HG03354 (cell line): ENCODE measurements at regions not wholly inside any gene's neighbourhood (a gene's known extent, or its start where the extent isn't known, plus 50 kb on each side); places are given as distances from the start of the nearest gene placed in this dataset.
"Not testable (repeated sequence)": the region's sequence is repeated elsewhere in the genome, so short reads cannot be mapped to it uniquely, and the experiment has no call there.

ENCODE experiments used
- ATAC-seq: cut with Tn5 transposase; IDR thresholded peaks from one replicate; pipeline ENCODE4 v1.9.1; 2021; ENCODE audit warnings: mild to moderate bottlenecking; ENCODE audit not compliant: unreplicated experiment, poor library complexity, severe bottlenecking

DNA sequence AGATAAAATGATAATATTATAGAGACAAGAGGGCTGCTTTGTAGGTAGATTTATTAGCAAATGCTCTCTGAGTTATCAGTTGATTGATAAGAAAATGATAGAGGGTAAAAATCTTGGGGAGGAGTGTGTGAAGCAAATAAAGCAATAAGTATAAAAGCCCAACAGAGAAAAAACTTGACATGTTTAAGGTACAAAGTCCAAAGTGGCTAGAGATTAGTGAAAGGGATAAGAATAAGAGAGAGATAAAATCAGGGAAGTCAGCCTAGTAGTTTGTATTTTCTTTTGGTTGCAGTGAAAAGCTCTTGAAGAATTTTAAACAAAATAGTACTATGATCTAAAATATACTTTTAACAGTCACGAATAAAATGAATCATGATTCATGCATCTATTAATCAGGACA lies 246.2 kb upstream of the LRIG3 start:
- no peak for ATAC-seq

DNA sequence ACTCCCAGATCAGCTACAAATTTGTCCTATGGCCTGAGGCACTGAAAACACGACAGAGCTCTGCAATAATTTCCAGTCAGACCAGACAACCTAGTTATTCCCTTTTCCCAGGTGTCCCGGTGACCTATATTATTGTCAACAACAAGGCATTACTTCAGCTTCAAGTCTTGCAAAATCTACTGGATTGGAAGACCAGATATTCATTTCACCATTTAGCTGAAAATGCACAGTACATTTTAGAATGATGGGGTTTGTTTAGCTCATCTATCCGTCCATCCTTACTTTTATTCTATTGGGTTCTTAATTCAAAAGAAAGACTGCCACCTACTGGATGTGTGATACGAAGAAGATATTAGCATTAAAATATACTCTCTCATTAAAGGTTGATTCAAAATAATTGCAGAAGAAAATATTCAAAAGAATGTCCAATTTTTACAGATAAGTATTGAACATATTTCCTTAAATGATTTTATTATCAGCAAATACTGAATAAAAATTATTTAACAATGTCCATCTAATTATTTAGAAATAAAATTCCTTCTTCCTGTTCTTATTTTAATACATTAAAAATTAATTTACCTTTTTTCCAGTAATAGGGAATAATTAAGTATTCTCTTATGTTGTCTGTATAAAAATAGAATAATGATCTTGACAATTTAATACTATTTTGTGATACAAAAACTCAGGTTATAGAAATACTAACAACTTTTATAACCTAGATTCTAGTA lies 244.9 kb upstream of the LRIG3 start:
- no peak for ATAC-seq

DNA sequence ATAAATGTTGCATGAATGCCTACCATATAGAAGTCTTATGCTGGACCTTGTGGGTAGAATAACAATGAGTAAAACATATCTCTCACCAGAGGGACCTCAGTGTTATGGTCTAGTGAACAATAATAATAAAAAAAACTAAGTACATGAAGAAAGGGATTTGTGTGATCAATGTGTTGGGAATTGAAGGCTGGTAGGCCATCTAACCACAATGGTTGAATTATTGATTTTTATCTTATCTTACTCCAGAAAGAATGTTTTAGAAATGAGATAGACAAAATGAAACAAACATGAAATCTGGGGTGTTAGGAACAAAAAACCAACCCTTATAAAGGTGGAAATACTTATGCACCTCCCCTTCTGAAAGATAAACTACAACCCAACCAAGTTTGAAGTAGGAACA lies 243.9 kb upstream of the LRIG3 start:
- ATAC-seq = no peak

DNA sequence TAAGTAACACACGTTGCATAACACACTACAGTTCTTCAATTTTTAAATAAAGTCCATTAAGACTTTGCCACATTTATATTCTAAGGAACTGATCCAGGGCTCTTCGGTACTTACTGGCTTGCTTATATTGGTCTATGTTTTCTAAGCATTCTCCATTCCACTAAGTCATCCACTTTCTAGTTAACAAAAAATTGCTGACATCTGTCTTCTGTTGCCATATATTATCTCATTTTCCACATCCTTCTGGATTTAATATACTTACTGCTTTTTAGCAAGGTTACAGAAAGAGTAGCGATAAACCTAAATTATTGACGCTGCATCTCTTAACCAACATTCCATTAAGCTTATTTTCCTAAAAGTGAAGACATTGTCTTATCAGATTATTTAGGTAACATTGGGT lies 238.4 kb upstream of the LRIG3 start:
- ATAC-seq = no peak

DNA sequence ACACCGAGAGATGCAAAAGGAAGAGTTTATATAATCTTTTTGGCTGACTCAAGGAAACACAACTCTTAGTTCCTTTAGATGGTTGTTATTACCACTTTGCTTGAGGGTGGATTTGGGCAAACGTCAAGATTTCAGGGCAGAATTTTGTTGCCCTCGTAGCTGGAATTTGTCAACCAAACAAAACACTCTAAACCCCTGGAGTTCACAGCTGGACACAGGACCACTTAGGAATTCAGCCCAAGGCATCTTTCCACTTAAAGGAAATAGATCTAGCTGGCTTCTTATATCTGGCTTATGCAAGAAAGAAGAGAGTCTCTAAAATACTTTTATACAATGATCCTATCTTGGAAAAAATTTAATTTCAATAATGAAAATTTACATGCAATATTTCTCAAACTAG lies 237.8 kb upstream of the LRIG3 start:
- ATAC-seq = no peak

DNA sequence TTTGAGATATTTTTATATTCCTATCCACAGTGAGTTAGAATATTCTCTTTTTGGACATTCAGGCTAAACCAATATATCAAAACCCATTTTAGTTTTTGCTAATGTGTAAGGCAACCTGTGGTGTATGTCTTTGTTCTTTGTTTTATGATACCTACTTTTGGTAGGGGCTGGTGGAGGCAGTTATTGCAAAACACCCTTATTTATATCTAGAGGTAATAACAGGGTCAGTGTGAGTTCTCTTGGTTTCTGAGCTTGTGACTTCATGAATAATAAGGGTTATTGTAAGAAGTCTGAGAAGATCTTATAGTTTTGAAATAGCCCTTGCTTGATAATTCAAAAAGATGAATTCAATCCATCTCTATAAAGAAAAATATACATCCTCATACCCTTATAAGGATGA lies 235.1 kb upstream of the LRIG3 start:
- no peak for ATAC-seq

DNA sequence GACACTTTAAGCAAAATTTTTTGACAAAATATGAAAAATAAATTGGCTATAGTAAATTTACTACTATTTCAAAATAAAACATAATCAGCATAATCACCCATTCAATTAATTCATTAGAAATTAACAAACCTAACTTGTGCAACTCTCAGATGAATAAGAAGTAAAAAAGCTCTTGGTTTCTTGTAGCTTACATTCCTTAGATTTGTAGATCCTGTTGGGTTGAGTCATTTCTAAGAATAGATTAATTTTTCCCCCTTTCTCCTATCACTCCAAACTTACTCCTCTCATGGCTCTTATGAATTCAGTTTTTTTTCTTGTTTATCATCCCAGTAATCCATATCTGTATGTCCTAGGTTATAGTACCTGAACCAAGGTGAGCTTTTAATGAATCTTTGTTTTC lies 230.9 kb upstream of the LRIG3 start:
- ATAC-seq = no peak

DNA sequence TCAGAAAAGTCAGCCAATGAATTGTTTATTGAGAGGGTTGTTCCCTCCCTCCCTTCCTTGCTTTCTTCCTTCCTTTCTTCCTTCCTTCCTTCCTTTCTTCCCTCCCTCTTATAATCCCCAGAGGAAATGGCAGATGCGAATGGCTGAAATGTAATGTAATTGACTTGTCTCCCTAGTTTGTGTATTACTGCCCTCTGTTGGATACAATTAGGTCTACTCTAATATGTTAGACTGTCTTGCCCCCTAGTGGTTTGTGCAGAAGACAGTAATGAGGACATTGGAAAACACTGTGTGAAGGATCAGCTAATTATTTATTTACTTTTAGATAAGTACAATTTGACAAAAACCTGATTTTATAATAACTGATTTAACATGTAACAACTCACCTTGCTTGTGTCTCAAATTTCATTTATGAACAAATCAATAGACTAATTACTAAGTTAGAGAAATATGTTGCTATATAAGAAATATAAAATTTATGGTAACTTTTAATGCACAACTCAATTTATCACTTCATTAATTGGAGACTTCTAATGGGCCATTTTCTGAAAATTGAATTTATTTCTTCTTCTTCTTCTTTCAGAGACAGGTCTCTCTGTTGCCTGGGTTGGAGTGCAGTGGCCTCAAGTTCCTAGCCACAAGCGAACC lies 229.8 kb upstream of the LRIG3 start:
- peak; percentile 100 for ATAC-seq

DNA sequence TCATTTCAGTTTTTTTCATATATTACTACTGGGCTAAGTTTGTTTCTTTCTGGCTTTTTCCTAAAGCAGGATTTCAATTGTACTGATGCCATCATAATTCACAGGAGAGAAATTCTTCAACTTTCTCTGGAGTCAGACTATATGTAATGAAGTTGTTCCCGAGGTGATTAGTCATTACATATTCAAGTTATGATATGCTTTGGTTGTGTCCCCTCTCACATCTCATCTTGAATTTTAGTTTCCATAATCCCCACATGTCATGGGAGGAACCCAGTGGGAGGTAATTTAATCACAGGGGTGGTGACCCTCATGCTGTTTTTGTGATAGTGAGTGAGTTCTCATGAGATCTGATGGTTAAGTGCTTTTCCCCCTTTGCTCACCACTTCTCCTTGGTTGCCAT lies 227.5 kb upstream of the LRIG3 start:
- ATAC-seq = no peak

DNA sequence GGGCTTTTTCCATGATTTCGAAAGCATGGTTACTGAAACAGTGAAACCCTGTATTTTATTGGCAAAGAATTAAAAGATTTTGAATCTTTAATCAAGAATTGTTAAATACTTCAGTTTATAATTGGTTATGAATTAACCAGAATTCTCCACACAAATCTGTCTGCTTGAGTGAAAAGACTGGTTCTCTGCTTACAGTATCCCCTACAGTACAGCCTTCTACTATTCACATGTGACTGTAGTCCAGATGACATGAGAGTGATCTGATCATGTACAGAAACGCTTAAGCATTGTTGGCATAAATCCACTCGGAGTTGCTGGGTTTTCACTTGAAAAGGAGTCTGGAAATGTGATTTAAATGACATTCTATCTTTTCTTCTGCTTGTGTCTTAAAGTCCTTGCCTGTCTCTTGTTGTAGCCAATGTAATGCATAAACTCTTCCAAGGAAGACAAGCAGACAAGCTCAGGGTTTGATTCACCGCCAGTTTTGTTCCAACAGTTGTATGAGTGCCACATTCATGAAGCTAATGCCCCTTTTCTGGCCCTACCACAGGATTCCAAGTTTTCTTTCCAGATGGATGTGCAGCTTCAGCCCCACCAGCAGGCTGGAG lies 222.0 kb upstream of the LRIG3 start:
- ATAC-seq = no peak

DNA sequence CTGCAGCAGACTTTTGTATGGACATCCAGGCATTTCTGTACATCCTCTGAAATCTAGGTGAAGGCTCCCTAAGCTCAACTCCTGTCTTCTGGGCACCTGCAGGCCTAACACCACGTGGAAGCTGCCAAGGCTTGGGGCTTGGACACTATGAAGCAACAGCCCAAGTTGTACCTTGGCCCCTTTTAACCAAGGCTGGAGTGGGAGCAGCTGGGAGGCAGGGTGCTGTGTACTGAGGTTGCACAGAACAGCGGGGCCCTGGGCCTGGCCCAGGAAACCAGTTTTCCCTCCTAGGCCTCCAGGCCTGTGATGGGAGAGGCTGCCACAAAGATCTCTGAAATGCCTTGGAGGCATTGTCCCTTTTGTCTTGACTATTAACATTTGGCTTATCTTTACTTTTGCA lies 214.4 kb upstream of the LRIG3 start:
- no peak for ATAC-seq

DNA sequence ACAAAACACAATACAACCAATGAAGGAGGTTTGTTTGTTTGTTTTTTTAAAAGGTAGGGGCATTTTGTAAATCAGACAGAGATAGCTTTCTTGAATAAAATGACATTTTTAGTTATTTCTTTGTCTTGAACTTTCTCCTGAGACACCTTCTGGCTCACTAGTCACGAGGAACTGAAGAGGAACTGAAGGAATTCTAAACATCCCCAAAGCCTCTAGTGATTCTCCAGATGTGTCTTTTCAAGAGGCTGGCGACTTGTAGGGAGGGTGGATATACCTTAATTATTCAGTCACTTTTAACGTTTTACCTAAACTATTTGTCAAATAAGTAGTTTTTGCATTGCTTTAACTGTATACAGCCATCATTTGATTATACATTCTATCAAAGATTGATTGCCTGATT lies 211.2 kb upstream of the LRIG3 start:
- no peak for ATAC-seq

DNA sequence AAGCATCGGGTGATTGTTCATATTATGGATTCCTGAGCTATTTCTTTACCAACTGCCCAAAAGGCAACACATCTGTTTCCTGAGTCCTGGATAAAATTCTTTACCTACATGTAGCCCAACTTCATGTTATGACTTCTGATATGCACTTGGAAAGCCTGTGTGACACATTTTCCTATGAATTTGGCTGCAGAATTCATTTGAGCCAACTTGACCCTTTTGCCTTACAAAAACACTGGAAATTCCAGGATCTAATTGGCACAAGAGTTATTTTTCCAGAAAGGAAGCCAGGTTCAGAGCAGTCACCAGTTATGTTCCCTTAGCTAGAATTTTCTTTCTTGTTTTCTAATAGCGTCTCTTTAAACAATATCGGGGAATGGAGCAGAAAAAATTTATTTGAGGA lies 202.5 kb upstream of the LRIG3 start:
- ATAC-seq = no peak

DNA sequence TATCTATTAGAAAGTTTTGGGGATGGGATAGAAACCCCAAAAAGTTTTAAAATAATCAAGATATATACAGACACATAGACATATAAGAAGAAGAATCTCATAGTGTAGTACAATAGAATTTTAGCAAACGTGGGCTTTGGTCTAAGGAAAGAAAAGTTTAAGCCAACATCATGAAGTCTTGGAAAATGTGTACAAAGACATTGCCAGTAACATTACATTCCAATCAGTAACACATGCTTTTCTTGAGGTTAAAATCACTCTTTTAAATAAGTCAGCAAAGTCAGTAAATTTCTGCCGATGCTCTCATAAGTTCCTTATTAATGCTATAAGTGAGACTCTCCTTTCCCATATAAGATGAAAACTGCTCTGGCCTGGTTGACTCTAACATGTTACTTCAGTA lies 201.1 kb upstream of the LRIG3 start:
- ATAC-seq = no peak

DNA sequence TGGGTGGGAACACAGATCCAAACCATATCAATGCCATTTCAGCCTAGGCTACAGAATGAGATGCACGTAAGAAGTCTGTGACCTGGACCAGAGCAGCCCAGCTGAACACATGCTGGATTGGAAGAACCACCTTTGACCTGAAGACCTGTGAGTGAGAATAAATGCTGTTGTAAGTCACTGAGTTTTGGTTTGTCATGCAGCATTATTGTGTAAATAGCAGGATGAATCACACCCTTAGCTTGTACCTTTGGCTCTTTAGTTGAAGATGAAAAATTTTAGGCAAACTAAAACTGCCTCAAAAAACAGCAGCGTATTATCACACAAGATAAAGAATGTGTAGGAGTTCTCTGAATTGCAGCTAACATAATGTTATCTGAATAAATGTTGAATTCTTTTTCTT lies 199.4 kb upstream of the LRIG3 start:
- ATAC-seq = no peak

DNA sequence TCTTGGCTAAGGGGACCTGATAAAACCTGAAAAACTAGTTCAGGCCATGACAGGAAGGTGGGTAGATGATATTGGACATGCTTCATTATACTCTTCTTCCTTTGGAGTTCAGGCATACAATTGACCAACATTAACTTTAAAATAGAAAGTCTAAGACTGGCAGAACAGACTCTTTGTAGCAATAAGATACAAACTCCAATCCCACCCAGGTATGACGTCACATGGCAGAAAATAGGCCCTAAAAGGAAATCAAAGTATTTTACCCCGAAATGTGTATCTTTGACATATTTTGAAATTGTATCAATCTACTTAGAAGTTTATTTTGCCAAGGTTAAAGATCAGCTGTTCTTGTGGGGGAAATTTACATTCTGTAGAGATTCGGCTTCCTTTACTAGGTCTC lies 198.1 kb upstream of the LRIG3 start:
- no peak for ATAC-seq

DNA sequence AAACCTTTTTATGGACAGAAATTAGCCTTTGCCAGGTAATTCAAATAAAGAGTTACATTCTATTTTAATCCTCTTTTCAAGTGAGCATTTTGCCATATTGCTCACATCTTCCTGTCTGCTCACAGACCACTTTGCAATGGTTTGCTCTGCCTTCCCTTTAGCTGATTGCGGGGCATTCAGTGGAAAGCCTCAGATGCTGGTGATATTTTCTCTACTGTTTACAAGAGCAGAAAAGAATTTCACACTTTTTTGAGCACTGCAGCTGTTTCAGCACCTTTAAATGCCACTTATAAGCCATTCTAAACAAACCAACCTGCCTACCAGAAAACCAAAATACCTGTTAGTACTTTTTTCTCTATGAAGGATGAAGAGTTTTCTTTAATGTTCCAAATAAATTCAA lies 195.7 kb upstream of the LRIG3 start:
- no peak for ATAC-seq

DNA sequence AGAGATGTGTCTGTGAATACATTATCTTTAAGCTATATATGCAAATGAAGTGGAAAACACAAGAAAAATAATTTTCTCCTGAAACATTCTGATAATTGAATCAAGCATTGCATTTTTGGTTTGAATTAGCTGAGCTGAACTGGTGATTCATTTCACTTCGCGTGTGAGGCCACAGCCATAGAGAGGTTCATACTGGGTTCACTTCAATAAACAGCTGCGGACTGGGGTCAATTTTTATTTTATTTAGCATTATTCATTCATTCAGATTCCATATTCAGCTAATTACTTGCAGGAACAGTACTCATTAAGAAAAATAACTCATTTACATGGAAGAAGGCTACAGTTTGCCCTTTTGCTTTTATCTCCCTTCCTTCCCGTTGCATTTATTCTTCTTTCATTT lies 195.2 kb upstream of the LRIG3 start:
- ATAC-seq = no peak

DNA sequence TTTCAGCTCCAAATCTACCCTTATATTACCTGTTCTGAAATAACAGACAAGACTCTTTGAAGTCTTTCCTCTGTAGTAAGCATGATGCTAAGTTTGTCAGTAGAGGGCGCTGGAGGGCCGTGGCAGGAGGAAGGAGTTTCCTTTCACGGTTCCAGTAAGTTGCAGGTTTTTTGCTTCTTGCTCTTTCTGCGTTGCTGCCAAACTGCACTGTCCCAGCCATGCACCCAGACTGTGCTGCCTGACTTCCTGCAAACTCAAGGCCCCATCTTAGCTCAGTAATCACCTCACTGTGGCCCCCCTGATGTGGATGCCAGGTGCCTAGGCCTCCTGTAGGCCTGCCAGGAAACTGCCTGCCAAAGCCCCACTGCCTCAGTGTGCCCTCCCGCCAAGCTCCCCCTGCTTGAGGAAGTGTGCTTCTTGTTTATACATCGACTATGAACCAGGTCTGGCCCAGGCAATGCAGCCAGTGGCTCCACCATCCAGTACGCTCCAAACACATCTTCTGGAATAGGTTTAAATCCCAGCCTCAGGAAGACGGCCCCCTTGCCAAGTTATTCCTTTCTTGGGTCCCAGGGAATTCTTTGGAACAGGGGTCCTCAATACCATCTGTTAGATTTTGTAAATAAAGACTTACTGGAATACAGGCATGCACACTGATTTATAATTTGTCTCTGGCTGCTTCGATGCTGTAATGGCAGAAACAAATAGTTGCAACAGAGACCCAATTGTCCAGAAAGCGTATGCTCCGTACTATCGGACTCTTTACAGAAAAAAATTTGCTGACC lies 193.7 kb upstream of the LRIG3 start:
- peak; percentile 93 for ATAC-seq

DNA sequence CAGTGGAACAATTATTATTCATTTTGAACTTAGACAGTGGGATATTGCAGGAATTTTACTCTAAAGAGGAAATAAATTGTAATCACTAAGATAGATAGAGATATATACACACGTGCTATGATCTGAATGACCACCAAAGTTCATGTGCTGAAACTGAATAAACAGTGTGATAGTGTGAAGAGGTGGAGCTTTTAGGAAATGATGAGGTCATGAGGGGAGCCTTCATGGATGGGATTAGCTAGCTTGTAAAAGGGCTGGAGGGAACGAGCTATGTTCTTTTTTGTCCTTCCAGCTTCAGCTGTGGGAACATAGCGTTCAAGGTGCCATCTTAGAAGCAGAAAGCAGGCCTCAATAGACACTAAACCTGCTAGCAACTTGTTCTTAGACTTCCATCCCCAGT lies 191.5 kb upstream of the LRIG3 start:
- ATAC-seq = no peak

DNA sequence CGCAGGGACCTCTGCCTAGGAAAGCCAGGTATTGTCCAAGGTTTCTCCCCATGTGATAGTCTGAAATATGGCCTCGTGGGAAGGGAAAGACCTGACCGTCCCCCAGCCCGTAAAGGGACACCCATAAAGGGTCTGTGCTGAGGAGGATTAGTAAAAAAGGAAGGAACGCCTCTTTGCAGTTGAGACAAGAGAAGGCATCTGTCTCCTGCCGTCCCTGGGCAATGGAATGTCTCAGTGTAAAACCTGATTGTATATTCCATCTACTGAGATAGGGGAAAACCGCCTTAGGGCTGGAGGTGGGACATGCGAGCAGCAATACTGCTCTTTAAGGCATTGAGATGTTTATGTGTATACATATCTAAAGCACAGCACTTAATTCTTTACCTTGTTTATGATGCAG lies 188.2 kb upstream of the LRIG3 start:
- ATAC-seq = not testable (repeated sequence)
